NCI-H2107 treated with DMSO at 0.1 percent for 48 hours (cell line): ENCODE measurements at regions not wholly inside any gene's neighbourhood (a gene's known extent, or its start where the extent isn't known, plus 50 kb on each side); places are given as distances from the start of the nearest gene placed in this dataset.

Experiments used
- DNase-seq: peaks from one replicate; lab custom pipeline; 2025; ENCODE audit not compliant: unreplicated experiment; lab: John Stamatoyannopoulos, UW

GRCh38 chr3:151935446-151935845, 62.0 kb downstream of the SUCNR1 start:
- DNase-seq, result no peak

- DNase-seq, result no peak
Measured at GRCh38 chr3:151940481-151940880, 67.0 kb downstream of the SUCNR1 start.

GRCh38 chr3:151943539-151943938, 70.1 kb downstream of the SUCNR1 start:
- no peak for DNase-seq

- DNase-seq, result no peak
Measured at GRCh38 chr3:151944356-151944755, 70.9 kb downstream of the SUCNR1 start.

GRCh38 chr3:151946606-151947005, 73.2 kb downstream of the SUCNR1 start:
- DNase-seq, result no peak

GRCh38 chr3:151949706-151950105, 76.3 kb downstream of the SUCNR1 start:
- no peak for DNase-seq

GRCh38 chr3:151955356-151955755, 81.9 kb downstream of the SUCNR1 start:
- no peak for DNase-seq

GRCh38 chr3:151960961-151961580, 87.6 kb downstream of the SUCNR1 start:
- no peak for DNase-seq

- DNase-seq, result no peak
Measured at GRCh38 chr3:151962352-151962751, 88.9 kb downstream of the SUCNR1 start.

- DNase-seq, result no peak
Measured at GRCh38 chr3:151962912-151963311, 89.5 kb downstream of the SUCNR1 start.

- DNase-seq, result no peak
Measured at GRCh38 chr3:151964743-151965142, 91.3 kb downstream of the SUCNR1 start.

GRCh38 chr3:151969026-151969642, 95.7 kb downstream of the SUCNR1 start:
- no peak for DNase-seq

GRCh38 chr3:151971814-151972579, 98.6 kb downstream of the SUCNR1 start:
- DNase-seq, result peak; percentile 55

- no peak for DNase-seq
Measured at GRCh38 chr3:151974067-151974466, 100.6 kb downstream of the SUCNR1 start.

GRCh38 chr3:151976211-151977050, 103.0 kb downstream of the SUCNR1 start:
- DNase-seq, result no peak

GRCh38 chr3:151979906-151980305, 106.5 kb downstream of the SUCNR1 start:
- DNase-seq, result no peak

- DNase-seq, result no peak
Measured at GRCh38 chr3:151983538-151983937, 110.1 kb downstream of the SUCNR1 start.

- DNase-seq, result no peak
Measured at GRCh38 chr3:151985787-151986430, 112.5 kb downstream of the SUCNR1 start.

- DNase-seq, result no peak
Measured at GRCh38 chr3:151987893-151988292, 114.5 kb downstream of the SUCNR1 start.

GRCh38 chr3:151989621-151990020, 116.2 kb downstream of the SUCNR1 start:
- no peak for DNase-seq
